SK-N-MC (cell line): ENCODE measurements at regions not wholly inside any gene's neighbourhood (a gene's known extent, or its start where the extent isn't known, plus 50 kb on each side); places are given as distances from the start of the nearest gene placed in this dataset.

Experiments used
- DNase-seq: peaks from one replicate; pipeline ENCODE4 v3.0.0-alpha.2; 2011; ENCODE audit warnings: low read depth, low spot score
- H3K27ac ChIP-seq: fragments of 200-600 bp; sonication (generic); 2 replicates; pipeline ENCODE4 v1.5.1; 2016; ENCODE audit warnings: mixed run types
- H3K36me3 ChIP-seq: fragments of 200-600 bp; sonication (generic); 2 replicates; pipeline ENCODE4 v1.6.1; 2017; ENCODE audit warnings: antibody characterized with exemption, low read length, mixed read lengths; ENCODE audit not compliant: insufficient read depth
- H3K4me3 ChIP-seq: fragments of 200-600 bp; sonication (generic); 2 replicates; pipeline ENCODE4 v1.5.1; 2016
- H3K9ac ChIP-seq: fragments of 200-600 bp; sonication (generic); 2 replicates; pipeline ENCODE4 v1.8.0; 2017; ENCODE audit warnings: mixed run types, mixed read lengths; ENCODE audit not compliant: insufficient read length
- H3K9me3 ChIP-seq: fragments of 200-600 bp; sonication (generic); 2 replicates; pipeline ENCODE4 v1.6.1; 2017; ENCODE audit warnings: low read depth, mild to moderate bottlenecking, antibody characterized with exemption, low read length, moderate library complexity, mixed read lengths
- EZH2 ChIP-seq: fragments of 200-600 bp; sonication (generic); IDR thresholded peaks from one replicate; pipeline ENCODE4 v1.6.1; 2017; ENCODE audit warnings: antibody characterized with exemption
- FOXP2 ChIP-seq: optimal IDR thresholded peaks from 2 replicates; pipeline ENCODE3; 2011; ENCODE audit warnings: mild to moderate bottlenecking, moderate library complexity; ENCODE audit not compliant: insufficient read depth; ENCODE audit errors: extremely low read length, control extremely low read depth
- POLR2AphosphoS5 ChIP-seq: IDR thresholded peaks from 2 replicates; pipeline ENCODE4 v1.6.1; 2012; ENCODE audit warnings: mild to moderate bottlenecking, low read depth, low read length, borderline replicate concordance

GRCh38 chr9:14396171-14396570, 82.2 kb upstream of the NFIB start:
- no peak for DNase-seq
- no peaks in the 10 kb centered on the region for H3K36me3 ChIP-seq
- H3K4me3 ChIP-seq = no peak overlapping the region
- H3K9ac ChIP-seq = no peak overlapping the region
- H3K27ac ChIP-seq = no peak overlapping the region
- TF ChIP-seq POLR2AphosphoS5 = no peak
- no peaks in the 10 kb centered on the region for H3K9me3 ChIP-seq

GRCh38 chr9:14395317-14396082, 81.6 kb upstream of the NFIB start:
- no peak overlapping the region for H3K27ac ChIP-seq
- H3K36me3 ChIP-seq = no peaks in the 10 kb centered on the region
- H3K9ac ChIP-seq = no peak overlapping the region
- no peak overlapping the region for H3K4me3 ChIP-seq
- no peaks in the 10 kb centered on the region for H3K9me3 ChIP-seq
- TF ChIP-seq EZH2 (no peak), POLR2AphosphoS5 (no peak), FOXP2 (no peak)
- DNase-seq = no peak

- Histone ChIP-seq H3K36me3 (no peaks in the 10 kb centered on the region), H3K27ac (no peak overlapping the region), H3K4me3 (no peak overlapping the region), H3K9ac (no peak overlapping the region), H3K9me3 (no peaks in the 10 kb centered on the region)
- TF ChIP-seq EZH2 = no peak
- TF ChIP-seq FOXP2 = no peak
- no peak for TF ChIP-seq POLR2AphosphoS5
- DNase-seq = no peak
Observed at GRCh38 chr9:14393418-14393817, 79.5 kb upstream of the NFIB start.

GRCh38 chr9:14391620-14392019, 77.7 kb upstream of the NFIB start:
- Histone ChIP-seq H3K9me3 (no peaks in the 10 kb centered on the region), H3K27ac (no peak overlapping the region), H3K4me3 (no peak overlapping the region), H3K9ac (no peak overlapping the region), H3K36me3 (no peaks in the 10 kb centered on the region)
- no peak for DNase-seq
- TF ChIP-seq FOXP2 = no peak
- TF ChIP-seq EZH2 = no peak
- no peak for TF ChIP-seq POLR2AphosphoS5

GRCh38 chr9:14389657-14390056, 75.7 kb upstream of the NFIB start:
- H3K36me3 ChIP-seq = no peaks in the 10 kb centered on the region

GRCh38 chr9:14389146-14389545, 75.2 kb upstream of the NFIB start:
- Histone ChIP-seq H3K4me3 (no peak overlapping the region), H3K36me3 (no peaks in the 10 kb centered on the region), H3K27ac (no peak overlapping the region), H3K9me3 (no peaks in the 10 kb centered on the region), H3K9ac (no peak overlapping the region)
- no peak for DNase-seq
- TF ChIP-seq EZH2 (no peak), POLR2AphosphoS5 (no peak), FOXP2 (no peak)

More at GRCh38 chr9:14389657-14390056, 75.7 kb upstream of the NFIB start:
- no peaks in the 10 kb centered on the region for H3K9me3 ChIP-seq
- no peak overlapping the region for H3K27ac ChIP-seq
- no peak overlapping the region for H3K9ac ChIP-seq
- H3K4me3 ChIP-seq = no peak overlapping the region
- no peak for DNase-seq
- TF ChIP-seq FOXP2 (no peak), POLR2AphosphoS5 (no peak), EZH2 (no peak)

- no peaks in the 10 kb centered on the region for H3K36me3 ChIP-seq
- no peak overlapping the region for H3K4me3 ChIP-seq
- H3K27ac ChIP-seq = 0 out of 2 replicates have a peak overlapping the region, but pooled peaks have one; percentile 4
- no peak for TF ChIP-seq POLR2AphosphoS5
- no peak for TF ChIP-seq EZH2
- TF ChIP-seq FOXP2 = no peak
- no peak overlapping the region for H3K9ac ChIP-seq
- no peak for DNase-seq
- H3K9me3 ChIP-seq = no peaks in the 10 kb centered on the region
Observed at GRCh38 chr9:14383773-14384172, 69.8 kb upstream of the NFIB start.

GRCh38 chr9:14383294-14383693, 69.4 kb upstream of the NFIB start:
- no peaks in the 10 kb centered on the region for H3K9me3 ChIP-seq
- H3K27ac ChIP-seq = peak overlapping the region; percentile 4
- 0 out of 2 replicates have a peak overlapping the region, but pooled peaks have one; percentile 1 for H3K4me3 ChIP-seq
- TF ChIP-seq EZH2 = no peak
- no peak for TF ChIP-seq FOXP2
- no peak for TF ChIP-seq POLR2AphosphoS5
- peak; percentile 81 for DNase-seq
- H3K36me3 ChIP-seq = no peaks in the 10 kb centered on the region
- H3K9ac ChIP-seq = no peak overlapping the region
